ENCODE measurements at regions not wholly inside any gene's neighbourhood (a gene's known extent, or its start where the extent isn't known, plus 50 kb on each side); places are given as distances from the start of the nearest gene placed in this dataset.

DNA sequence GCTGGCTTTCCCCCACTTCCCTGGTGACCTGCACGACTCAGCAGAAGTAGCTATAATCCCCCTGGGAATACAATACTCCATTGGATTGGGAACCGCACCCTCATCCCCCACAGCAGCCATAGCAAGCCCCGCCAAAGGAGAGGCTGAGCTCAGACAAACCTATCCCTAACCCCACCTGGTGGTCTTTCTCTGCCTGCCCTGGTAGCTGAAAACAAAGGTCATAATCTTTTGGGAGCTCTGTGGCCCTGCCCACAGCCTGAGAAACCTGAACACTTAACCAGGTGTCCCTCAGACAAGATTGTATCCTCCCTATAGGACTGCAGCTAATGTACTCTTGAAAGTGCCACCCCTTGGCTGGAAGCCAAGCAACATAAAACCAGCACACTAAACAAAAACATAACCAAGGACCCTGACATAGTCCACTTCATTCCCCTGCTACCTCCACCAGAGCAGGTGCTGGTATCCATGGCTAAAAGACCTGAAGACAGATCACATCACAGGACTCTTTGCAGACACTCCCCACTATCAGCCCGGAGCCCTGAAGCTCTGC lies 71.6 kb upstream of the RUNX1 start:
- H2AFZ ChIP-seq (ENCODE audit: low read length), result no peak overlapping the region
- no peak overlapping the region for H4K8ac ChIP-seq (replicated peaks; ENCODE audit: insufficient read length, low read depth, low read length)
- Mint-ChIP-seq H3K27me3 (ENCODE audit: low read depth) (no peaks in the 10 kb centered on the region; the same call in none of the 2 replicates), H3K4me3 (no peak overlapping the region), H3K27ac (no peak overlapping the region), H3K36me3 (ENCODE audit: insufficient read depth in 1 of 3, low read depth in 3 of 3) (peaks cover 0 to 9% (median 0%) of the 10 kb centered on the region in 3 experiments; a peak in 4 of 7 replicates), H3K4me1 (peaks cover 15 to 18% of the 10 kb centered on the region in 2 experiments), H3K9me3 (peaks cover 0 to 16% of the 10 kb centered on the region in 2 experiments; a peak in 4 of 5 replicates)
- H3K79me2 ChIP-seq (ENCODE audit: insufficient read depth, low read length), result no peaks in the 10 kb centered on the region
- no peaks in the 10 kb centered on the region for H3K23me2 ChIP-seq (ENCODE audit: insufficient read length, low read depth, low read length, poor library complexity, severe bottlenecking)
- H4K91ac ChIP-seq (ENCODE audit: insufficient read length, low read depth, low read length), result no peak overlapping the region
- no peak overlapping the region for H2BK12ac ChIP-seq (ENCODE audit: insufficient read length, low read depth, low read length)
- no peak overlapping the region for H2BK120ac ChIP-seq (ENCODE audit: low read depth, low read length, poor library complexity, severe bottlenecking)
- H4K20me1 ChIP-seq (ENCODE audit: control insufficient read depth, insufficient read depth, insufficient read length), result no peaks in the 10 kb centered on the region
- H3K27me3 ChIP-seq (ENCODE audit: insufficient read depth, low read length), result no peaks in the 10 kb centered on the region
- H3K4ac ChIP-seq (ENCODE audit: low read depth, low read length), result no peak overlapping the region
- no peak overlapping the region for H2BK20ac ChIP-seq (ENCODE audit: low read depth, low read length, poor library complexity, severe bottlenecking)
- no peaks in the 10 kb centered on the region for H3K4me1 ChIP-seq (ENCODE audit: insufficient read depth, low read length)
- H3K27ac ChIP-seq (ENCODE audit: insufficient read length, low read depth, low read length), result no peak overlapping the region
- H3K18ac ChIP-seq (ENCODE audit: insufficient read length, low read depth, low read length), result no peak overlapping the region
- H2BK5ac ChIP-seq (ENCODE audit: insufficient read length, low read length), result no peak overlapping the region
- no peak overlapping the region for H3K56ac ChIP-seq (ENCODE audit: insufficient read length, low read depth, low read length)
- no CpG with 5 or more reads among the region's 4 CpGs for WGBS (ENCODE audit: extremely low coverage, insufficient read length, low lambda C conversion rate)
- no peaks in the 10 kb centered on the region for H3K79me1 ChIP-seq (ENCODE audit: insufficient read depth, low read depth, low read length, poor library complexity, severe bottlenecking)
- no peak overlapping the region for H2AK5ac ChIP-seq (ENCODE audit: insufficient read length, low read length)
- no peak overlapping the region for H3K4me2 ChIP-seq (ENCODE audit: insufficient read depth, insufficient read length, low read length)
- no peak overlapping the region for H3K14ac ChIP-seq (ENCODE audit: insufficient read depth, low read length)
- H4K5ac ChIP-seq (ENCODE audit: insufficient read length, low read depth, low read length), result no peak overlapping the region
- no peak overlapping the region for H3K23ac ChIP-seq (ENCODE audit: insufficient read length, low read depth, low read length)
- H2BK15ac ChIP-seq (ENCODE audit: low read depth, low read length), result no peak overlapping the region
- no peaks in the 10 kb centered on the region for H3K9me3 ChIP-seq (ENCODE audit: control insufficient read depth, low read depth, low read length)
- no peak overlapping the region for H3K9ac ChIP-seq (ENCODE audit: extremely low read depth, insufficient read length, low read length)
- no peak overlapping the region for H3T11ph ChIP-seq (ENCODE audit: low read length)
- TF ChIP-seq, protein P1, sequence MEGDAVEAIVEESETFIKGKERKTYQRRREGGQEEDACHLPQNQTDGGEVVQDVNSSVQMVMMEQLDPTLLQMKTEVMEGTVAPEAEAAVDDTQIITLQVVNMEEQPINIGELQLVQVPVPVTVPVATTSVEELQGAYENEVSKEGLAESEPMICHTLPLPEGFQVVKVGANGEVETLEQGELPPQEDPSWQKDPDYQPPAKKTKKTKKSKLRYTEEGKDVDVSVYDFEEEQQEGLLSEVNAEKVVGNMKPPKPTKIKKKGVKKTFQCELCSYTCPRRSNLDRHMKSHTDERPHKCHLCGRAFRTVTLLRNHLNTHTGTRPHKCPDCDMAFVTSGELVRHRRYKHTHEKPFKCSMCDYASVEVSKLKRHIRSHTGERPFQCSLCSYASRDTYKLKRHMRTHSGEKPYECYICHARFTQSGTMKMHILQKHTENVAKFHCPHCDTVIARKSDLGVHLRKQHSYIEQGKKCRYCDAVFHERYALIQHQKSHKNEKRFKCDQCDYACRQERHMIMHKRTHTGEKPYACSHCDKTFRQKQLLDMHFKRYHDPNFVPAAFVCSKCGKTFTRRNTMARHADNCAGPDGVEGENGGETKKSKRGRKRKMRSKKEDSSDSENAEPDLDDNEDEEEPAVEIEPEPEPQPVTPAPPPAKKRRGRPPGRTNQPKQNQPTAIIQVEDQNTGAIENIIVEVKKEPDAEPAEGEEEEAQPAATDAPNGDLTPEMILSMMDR (conservative IDR thresholded peaks at IDR 0.05), result peak; percentile 43; the same call in 2 of the 3 replicates
- no peak for DNase-seq

Data from H9 (cell line).